Stimulated activated CD8-positive, alpha-beta memory T cell treated with anti-CD3 and anti-CD28 coated beads, Interleukin-7, amount 100 ng/mL, for 1 hour (primary cell): ENCODE measurements at regions not wholly inside any gene's neighbourhood (a gene's known extent, or its start where the extent isn't known, plus 50 kb on each side); places are given as distances from the start of the nearest gene placed in this dataset.

Experiments
- DNase-seq, 2 donors: peaks; one replicate each; pipeline ENCODE4 v3.0.0-alpha.2; 2020; ENCODE audit warnings: low read depth in 2 of 2

- DNase-seq = no peak
These were observed 177.4 kb upstream of the NRIP1 start for GRCh38 chr21:15241997-15242736.

- DNase-seq = no peak
These were observed 178.1 kb upstream of the NRIP1 start for GRCh38 chr21:15242906-15243305.

- no peak for DNase-seq
These were observed 178.6 kb upstream of the NRIP1 start for GRCh38 chr21:15243406-15243805.

GRCh38 chr21:15247613-15248012 lies 182.8 kb upstream of the NRIP1 start:
- DNase-seq = no peak

GRCh38 chr21:15249285-15249993 lies 184.6 kb upstream of the NRIP1 start:
- no peak for DNase-seq

GRCh38 chr21:15250384-15250783 lies 185.6 kb upstream of the NRIP1 start:
- DNase-seq = no peak

GRCh38 chr21:15252431-15252830 lies 187.6 kb upstream of the NRIP1 start:
- DNase-seq = no peak

- no peak for DNase-seq
These were observed 189.3 kb upstream of the NRIP1 start for GRCh38 chr21:15254111-15254510.

GRCh38 chr21:15255261-15255660 lies 190.5 kb upstream of the NRIP1 start:
- no peak for DNase-seq

- no peak for DNase-seq
These were observed 191.0 kb upstream of the NRIP1 start for GRCh38 chr21:15255763-15256162.

GRCh38 chr21:15256996-15257395 lies 192.2 kb upstream of the NRIP1 start:
- DNase-seq = no peak

- no peak for DNase-seq
These were observed 192.8 kb upstream of the NRIP1 start for GRCh38 chr21:15257646-15258045.

GRCh38 chr21:15259824-15260223 lies 195.0 kb upstream of the NRIP1 start:
- DNase-seq = no peak

GRCh38 chr21:15260604-15261003 lies 195.8 kb upstream of the NRIP1 start:
- DNase-seq = no peak

GRCh38 chr21:15264084-15264665 lies 199.4 kb upstream of the NRIP1 start:
- DNase-seq = no peak

- DNase-seq = no peak
These were observed 207.4 kb upstream of the NRIP1 start for GRCh38 chr21:15272171-15272570.

- DNase-seq = no peak
These were observed 207.8 kb upstream of the NRIP1 start for GRCh38 chr21:15272591-15272990.

GRCh38 chr21:15273244-15273643 lies 208.4 kb upstream of the NRIP1 start:
- no peak for DNase-seq

- no peak for DNase-seq
These were observed 210.1 kb upstream of the NRIP1 start for GRCh38 chr21:15274701-15275485.

GRCh38 chr21:15275615-15276235 lies 210.9 kb upstream of the NRIP1 start:
- DNase-seq = no peak

GRCh38 chr21:15276243-15276642 lies 211.4 kb upstream of the NRIP1 start:
- no peak for DNase-seq

- no peak for DNase-seq
These were observed 212.7 kb upstream of the NRIP1 start for GRCh38 chr21:15277466-15277865.
